Testis (tissue), 2 donors: ENCODE measurements at regions not wholly inside any gene's neighbourhood (a gene's known extent, or its start where the extent isn't known, plus 50 kb on each side); places are given as distances from the start of the nearest gene placed in this dataset.

ENCODE experiments used
- POLR2A ChIP-seq: fragments of 450-650 bp; IDR thresholded peaks from one replicate; pipeline ENCODE4 v1.6.1; 2017; ENCODE audit warnings: antibody characterized with exemption, mild to moderate bottlenecking, moderate library complexity
- TF ChIP-seq, protein P1 (sequence below), 3 experiments: fragments of 450-650 bp in 2 of 3; fragments of 200-600 bp in 1 of 3; sonication (generic) in 1 of 3; IDR thresholded peaks; one replicate each; pipeline ENCODE4 v1.5.1; 2016 to 2019; ENCODE audit warnings: antibody characterized with exemption in 3 of 3, mild to moderate bottlenecking in 2 of 3, moderate library complexity in 1 of 3

DNA sequence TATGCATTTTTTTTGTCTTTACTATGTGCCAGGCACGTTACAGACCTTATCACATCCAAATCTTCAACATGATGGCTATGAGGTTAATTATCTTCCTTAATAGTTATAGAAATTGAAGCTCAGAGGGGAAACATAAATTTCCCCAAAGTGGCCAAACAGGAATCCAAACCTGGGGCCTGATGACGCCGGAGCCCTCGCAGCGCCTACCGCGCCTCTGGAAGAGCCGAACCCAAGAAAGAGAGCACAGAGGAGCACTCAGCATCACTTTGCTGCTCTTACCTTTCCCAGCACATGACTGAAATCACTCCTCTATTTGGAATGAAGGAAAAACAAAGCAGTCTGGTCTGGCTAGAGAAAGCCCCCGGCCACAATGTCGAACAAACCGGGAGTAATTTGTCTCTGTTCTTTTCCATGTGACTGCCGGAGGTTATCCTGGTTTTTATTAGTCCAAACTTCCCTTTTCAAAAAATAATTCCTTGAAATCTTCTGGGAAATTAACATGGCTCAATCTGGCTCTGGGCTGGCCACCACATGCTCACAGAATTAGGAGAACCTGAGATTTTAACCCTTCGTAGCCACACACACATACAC is 195.5 kb downstream of the ADSS2 start:
- TF ChIP-seq, protein P1, sequence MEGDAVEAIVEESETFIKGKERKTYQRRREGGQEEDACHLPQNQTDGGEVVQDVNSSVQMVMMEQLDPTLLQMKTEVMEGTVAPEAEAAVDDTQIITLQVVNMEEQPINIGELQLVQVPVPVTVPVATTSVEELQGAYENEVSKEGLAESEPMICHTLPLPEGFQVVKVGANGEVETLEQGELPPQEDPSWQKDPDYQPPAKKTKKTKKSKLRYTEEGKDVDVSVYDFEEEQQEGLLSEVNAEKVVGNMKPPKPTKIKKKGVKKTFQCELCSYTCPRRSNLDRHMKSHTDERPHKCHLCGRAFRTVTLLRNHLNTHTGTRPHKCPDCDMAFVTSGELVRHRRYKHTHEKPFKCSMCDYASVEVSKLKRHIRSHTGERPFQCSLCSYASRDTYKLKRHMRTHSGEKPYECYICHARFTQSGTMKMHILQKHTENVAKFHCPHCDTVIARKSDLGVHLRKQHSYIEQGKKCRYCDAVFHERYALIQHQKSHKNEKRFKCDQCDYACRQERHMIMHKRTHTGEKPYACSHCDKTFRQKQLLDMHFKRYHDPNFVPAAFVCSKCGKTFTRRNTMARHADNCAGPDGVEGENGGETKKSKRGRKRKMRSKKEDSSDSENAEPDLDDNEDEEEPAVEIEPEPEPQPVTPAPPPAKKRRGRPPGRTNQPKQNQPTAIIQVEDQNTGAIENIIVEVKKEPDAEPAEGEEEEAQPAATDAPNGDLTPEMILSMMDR (IDR thresholded peaks at IDR 0.05), result no peak
- no peak for TF ChIP-seq POLR2A
